EH (cell line): ENCODE measurements at regions not wholly inside any gene's neighbourhood (a gene's known extent, or its start where the extent isn't known, plus 50 kb on each side); places are given as distances from the start of the nearest gene placed in this dataset.

Experiments
- DNase-seq: peaks from one replicate; pipeline ENCODE4 v3.0.0-alpha.2; 2015; ENCODE audit warnings: low read depth

DNA sequence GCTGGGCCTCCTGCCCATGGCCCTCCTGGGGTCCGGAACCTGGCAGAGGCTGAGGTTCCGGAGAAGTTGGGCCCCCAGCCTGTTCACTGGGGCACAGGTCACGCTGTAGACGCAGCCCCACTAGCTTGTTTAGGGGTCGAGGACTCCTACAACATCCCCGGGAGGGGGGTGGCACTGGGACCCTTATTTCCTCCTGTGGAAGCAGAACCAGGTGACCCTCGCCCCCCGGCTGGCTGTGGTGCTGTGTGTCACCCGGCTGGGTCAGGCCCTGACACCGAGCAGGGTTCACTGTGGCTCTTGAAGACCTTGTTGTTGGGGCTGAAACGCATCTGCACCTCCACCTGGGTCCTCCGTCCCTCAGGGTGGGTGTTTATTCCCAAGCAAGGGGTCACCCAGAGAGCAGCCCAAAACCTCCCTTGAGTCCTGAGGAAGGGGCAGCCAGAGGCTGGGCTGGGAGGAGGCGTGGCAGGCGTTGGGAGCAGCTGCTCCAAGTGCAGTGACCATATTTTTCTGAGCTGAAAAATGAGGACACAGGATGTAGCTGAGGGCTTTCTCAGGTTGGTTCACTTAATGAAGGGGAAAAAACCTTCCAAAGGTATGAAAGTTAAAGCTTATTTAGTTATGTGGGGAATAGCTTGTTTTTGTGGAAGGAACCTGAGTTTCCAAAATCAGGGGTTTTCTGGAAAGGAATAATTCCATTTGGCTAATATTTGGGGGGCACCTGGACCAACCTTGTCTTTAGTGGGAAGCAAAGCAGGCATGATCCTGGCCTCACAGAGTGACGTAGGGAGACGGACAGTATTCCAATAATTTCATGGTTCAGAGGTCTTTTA lies 164.7 kb upstream of the IER5L start:
- no peak for DNase-seq

DNA sequence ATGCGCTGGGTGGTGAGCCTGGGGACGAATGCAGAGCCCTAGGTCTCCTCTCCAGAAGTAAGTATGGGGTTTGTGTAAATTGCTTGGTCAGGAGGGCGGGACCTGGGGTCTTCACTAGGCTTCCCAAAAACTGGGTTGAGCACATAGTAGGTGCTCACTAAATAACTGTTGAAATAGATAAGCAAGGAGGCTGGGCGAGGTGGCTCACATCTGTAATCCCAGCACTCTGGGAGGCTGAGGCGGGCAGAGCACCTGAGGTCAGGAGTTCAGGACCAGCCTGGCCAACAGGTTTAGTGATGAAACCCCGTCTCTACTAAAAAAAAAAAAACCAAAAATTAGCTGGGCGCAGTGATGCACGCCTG lies 163.9 kb upstream of the IER5L start:
- DNase-seq, result no peak

DNA sequence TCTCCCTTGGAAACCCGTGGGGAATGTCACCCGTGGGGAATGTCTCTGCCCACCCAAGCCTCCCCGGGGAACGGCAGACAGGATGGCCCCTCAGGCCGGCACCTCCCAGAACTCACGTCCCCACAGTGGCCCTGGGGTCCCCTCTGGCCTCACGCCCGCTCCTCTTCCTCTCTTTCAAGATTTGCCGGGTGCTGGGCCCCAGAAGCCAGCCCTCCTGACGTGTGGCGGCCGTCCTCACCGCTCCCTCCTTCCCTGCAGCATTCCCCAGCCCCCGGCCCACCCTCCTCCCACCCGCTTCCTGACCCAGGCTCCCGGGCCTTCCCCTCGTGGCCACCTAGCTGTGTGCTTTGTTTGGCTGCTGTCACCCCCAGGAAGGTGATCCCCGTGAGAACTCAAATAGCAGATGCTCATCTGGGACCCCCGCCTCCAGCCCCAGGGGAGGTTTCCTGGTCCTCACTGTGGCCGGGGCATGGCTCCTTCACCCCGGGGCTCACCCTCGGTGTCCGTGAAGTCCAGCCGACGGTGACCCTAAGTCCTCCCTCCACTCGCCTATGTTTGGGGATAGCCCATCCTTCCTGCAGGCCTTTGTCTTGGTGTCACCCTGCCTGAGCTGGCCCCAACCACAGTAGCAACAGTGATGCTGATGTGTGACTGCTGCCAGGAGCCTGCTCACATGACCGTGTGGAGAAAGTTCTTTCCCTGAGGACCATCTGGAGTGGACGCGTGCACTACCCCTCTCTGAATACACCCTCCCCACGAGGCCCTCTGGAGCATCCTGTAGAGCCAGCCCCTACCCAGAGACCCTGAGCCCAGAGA lies 163.3 kb upstream of the IER5L start:
- no peak for DNase-seq

DNA sequence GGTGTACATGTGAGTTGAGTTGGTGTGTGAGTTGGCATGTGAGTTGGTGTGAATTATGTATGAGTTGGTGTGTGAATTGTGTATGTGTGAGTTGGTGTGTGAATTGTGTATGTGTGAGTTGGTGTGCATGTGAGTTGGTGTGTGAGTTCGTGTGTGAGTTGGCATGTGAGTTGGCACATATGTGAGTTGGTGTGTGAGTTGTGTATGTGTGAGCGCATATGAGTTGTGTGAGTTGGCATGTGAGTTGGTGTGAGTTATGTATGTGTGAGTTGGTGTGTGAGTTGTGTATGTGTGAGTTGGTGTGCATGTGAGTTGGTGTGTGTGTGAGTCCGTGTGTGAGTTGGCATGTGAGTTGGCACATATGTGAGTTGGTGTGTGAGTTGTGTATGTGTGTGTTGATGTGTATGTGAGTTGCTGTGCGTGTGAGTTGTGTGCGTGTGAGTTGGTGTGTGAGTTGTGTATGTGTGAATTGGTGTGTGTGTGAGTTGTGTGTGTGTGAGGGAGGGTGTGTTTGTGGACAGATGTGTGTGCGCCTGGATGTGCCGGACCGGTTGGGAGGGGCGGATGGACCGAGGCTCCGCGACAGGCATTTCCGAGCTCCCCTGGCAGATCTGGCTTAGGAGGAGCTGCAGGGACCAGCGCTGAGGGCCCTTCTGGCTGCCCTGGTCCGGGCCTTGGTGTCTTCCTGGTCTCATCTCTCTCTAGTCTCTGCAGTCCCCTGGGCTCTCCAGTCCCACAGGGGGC lies 162.5 kb upstream of the IER5L start:
- DNase-seq, result no peak

DNA sequence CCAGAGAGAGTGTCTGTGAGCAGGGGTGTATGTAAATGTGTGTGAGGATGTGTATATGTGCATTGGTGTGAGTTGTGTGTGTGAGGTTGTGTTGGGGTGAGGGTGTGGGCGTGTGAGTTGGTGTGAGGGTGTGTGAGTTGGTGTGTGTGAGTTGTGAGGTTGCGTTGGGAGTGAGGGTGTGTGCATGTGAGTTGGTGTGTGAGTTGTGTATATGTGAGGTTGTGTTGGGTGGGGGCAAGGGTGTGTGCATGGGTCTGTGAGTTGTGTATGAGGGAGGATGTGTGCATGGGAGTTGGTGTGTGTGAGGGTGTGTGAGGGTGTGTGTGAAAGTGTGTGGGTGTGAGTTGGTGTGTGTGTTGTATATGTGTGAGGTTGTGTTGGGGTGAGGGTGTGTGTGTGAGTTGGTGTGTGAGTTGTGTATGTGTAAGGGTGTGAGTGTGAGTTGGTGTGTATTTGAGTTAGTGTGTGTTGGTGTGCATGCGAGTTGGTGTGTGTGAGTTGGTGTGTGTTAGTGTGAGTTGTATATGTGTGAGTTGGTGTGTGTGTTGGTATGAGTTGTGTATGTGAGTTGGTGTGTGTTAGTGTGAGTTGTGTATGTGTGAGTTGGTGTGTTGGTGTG lies 161.6 kb upstream of the IER5L start:
- no peak for DNase-seq

DNA sequence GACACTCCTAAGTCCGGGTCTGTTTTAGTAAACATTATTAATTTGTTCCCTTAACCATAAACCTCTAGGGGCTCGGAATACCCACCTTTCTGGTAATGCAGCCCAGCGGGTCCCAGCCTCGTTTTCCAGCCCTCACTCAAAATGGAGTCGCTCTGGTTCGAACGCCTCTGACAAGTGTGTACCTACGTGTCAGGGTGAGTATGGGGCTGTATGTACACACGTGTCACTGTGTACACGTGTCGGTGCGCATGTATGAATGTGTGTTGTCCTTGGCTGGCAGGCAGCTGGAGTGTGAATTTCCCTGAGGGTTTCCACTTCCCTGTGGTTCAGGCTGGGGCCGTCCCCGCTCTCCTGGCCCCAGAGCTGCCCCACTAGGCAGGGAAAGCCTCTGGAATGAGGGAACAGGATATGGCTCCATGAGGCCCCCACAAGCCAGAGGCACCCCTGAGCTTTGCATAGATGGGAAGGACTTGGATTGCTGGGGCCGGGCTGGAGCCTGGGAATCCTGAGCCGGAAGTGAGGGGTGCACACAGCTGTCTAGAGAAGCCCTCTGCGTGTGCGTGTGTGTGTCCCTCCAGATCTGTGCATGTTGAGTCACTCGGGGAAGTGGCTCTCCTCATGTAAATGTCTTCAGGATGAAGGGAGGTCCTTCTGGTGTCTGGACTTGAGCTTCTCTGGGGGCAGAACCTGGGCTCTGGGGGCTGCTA lies 160.8 kb upstream of the IER5L start:
- DNase-seq, result peak; percentile 81

DNA sequence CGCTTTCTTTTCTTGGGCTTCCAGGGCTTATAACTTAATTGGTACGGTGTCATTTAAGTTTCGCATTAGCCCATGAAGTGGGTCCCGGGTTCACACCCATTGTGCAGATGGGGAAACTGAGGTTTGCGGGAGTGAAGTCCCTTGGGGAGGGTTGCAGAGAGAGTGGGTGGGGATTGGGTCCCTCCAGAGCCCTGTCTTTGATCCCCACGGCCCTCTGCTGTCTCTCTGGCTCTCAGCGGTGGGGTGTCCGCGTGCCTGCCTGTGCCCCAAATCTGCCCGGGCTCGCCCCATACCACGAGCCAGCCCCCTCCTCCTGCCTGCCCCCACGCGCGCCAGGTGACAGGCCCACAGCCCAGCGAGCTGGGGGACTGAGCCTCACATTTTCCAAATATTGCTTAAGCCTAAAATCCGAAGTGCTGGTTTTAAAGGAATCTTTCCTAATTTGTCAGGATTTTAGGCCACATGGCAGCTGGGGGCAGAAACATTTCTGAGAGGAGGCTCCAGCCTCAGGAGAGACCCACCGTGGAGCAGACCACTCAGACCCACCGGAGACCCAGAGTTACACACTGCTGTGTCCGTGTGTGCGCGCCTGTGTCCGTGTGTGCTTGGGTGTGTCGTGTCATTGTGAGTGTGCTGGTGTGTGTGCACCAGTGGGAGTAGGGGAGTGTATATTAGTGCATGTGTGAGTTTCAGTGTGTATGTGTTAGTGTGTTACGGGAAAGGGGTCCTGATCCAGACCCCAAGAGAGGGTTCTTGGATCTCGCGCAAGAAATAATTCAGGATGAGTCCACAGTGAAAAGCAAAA lies 159.5 kb upstream of the IER5L start:
- no peak for DNase-seq

DNA sequence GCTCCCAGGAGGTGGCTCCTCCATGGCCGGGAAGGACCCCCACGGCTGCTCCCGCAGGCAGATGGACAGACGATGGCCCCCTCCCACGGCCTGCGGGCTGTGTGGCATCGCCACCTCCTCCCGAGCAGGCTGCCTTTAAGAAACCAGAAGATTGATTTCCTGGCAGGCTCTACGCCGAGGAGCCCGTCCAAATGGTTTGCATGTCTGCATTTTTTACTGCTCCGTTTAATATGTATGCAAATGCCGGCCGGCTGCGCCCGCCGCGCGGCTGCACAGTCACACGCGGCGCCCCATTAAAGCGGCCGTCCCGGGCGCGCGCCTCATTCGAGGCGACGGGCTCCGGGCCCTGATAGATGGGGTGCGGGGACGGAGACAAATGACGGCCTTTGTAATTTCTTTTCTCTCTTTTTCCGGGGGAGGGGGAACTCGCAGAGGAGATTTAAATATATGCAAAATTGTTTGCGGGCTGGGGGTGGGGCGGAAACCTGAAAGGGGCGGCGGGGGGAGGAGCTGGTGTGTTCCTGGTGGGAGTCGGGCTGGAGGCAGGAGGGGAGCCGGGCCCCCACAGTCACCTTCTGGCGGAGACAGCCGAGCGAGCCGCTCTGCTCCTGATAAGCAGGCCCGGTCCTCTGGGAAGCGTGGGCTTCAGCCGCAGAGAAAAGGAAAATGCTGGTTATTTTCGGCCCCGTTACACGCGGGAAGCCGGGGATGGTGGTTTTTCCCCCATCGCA lies 158.7 kb upstream of the IER5L start:
- DNase-seq, result peak; percentile 83

DNA sequence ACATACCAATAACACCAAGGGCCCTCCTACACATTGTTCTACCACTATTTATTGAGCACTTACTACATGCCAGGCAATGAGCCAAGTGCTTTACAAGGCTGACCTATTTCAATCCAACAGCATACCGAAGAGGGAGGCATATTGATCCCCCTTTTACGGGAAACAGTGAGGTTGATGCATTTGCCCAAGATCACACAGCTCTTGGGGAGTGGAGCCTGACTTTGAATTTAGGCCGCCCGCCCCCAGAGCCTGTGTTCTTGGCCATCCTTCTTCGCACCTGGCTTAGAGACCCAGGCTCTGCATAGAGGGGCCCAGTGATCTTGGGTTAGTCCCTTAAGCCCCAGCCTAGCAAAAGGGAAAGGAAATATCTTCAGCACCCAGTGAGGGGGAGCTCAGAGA lies 158.1 kb upstream of the IER5L start:
- DNase-seq, result peak; percentile 70

DNA sequence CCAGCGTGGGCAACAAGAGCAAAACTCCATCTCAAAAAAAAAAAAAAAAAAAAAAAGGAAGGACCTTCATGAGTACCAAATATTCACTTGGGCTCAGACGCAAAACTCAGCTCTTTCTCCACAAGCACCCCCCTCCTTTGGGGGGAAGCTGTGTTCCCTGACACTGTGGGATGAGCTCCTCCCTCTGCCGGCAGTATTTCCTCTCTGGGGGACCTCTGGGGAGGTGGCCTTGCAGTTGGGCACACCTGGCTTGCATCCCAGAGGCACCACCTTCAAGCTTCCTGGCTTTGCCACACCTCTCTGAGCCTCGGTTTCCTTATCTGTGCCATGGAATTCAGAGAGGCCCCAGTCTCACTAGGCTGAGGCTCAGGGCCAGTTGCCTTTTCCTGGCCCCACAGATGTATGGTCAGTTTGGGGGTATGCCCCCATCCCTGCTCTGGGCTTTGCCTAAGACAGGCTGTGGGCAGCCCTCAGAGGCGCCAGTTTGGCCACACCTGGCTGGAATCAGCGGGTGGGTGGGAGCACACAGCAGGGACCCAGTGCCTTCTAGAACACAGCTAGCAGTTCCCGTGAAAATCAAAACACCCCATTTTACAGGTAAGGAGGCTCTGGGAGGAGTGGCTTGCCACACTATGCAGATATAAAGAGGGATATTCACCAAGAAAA lies 157.5 kb upstream of the IER5L start:
- no peak for DNase-seq

DNA sequence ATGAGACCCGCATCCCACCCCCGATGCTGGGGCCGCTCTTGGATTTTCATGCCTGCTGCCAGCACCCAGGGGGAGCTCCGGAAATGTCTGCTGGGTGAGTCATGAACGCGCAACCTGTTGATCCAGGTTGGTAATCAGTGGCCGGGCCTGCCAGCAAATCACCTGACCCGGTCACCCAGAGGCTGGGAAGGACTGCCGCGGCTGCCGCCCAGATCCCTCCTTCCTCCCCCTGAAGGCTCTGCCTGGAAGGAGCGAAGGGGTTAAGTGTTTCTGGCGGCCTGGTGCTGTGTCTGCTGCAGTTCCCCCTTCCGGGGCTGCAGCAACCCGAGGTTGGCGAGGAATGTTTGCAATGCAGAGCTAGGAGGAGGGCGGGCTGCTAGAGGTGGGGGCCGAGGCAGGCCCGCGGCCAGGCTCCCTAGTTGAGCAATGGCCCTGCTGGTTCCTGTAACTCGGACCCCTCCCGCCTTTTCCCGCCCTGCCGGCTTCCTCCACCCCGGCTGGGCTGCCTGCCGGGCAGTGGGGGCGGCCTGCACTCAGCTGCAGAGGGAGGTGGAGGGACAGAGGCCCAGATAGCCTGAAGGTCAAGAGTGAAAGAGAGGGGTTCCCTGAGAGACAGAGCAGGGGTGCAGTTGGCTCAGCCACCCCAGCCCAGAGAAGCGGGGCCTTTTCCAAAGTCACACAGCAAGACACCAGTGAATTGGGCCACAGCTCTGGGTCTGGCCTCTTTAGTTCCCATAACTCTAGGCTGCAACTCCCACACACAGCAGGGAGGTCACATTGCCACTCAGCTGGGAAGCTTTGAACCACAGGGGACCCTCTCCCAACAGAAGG lies 156.3 kb upstream of the IER5L start:
- DNase-seq, result peak; percentile 97

DNA sequence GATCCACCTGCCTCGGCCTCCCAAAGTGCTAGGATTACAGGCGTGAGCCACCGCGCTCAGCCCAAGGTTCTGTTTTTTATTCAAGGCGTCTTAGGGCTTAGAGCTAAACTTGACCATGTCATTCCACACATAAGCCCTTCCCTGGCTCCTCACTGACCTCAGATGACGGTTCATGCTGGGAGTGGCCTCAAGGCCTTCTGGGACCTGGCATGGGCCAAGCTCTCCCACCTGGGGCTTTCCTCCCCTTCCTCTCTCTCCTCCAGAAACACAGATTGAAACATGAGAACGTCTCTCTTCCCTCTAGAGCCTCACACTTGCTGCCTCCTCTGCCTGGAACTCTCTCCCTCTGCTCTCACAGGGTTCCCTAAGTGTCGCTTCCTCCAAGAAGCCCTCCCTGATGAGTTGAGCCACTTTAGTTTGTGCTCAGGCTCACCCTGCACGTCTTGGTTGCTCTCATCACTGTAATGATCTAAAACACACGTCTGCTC lies 155.6 kb upstream of the IER5L start:
- no peak for DNase-seq

DNA sequence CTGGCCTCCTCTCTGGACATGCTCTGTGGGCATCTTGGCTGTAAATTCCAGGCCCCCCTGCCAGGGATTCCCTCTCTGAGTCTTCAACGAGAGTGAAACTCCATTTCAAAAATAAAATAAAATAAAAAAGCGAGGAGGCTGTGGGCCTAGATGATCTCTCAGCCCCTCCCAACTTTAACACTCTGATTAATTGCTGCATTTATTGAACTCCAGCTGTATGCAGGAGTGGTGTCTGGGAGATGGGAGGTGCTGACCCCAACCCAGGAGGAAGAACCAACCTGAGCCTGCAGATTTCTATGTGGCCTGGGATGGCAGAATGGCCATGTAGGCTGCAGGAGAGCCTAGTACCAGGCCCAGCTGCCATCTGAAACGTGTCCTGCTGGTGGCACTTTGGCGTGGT lies 154.5 kb upstream of the IER5L start:
- no peak for DNase-seq

DNA sequence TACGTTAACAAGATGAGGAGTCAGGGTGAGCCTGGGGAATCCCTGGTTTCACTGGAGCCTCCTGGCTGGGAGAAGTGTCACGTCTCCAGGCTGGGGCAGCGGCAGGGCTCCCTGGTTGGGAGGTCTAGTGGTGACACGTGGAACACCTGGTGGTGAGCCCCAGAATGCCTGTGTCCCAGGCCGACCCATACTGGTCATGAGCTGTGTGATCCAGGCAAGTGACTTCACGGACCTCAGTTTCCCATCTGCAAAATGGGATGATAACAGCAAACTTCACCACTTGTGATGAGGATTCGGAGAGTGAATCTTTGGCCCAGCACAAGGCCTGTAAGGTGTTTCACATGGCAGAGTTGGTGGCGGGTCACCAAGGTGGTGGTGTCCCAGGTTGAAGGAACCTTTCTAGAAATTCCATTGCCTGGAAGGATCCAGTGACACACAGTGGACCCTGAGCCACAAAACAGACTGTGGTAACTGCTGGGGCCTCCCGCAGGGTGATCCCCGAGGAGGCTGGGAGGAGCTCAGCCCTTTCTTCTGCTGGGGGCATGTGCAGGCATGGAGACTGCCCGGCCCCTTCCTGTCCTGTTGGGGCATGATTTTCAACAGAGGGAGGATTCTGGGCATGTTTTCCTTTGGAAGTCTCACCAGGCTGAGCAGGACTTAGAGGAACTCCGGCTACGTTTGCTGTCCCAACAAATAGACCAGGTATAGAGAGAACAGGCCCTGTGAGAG lies 153.9 kb upstream of the IER5L start:
- no peak for DNase-seq

DNA sequence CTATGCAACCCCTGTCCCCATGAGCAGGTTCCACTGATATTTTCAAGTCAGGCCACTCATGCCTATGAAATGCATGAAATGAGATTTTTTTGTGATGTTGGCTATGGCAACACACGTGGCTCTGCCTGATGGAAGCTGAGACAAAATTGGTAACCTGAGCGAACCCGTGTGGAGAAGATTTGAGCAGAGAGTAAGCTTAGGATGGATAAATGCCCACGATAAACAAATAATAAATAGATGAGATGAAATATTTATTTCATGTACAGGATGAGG lies 153.4 kb upstream of the IER5L start:
- DNase-seq, result no peak

DNA sequence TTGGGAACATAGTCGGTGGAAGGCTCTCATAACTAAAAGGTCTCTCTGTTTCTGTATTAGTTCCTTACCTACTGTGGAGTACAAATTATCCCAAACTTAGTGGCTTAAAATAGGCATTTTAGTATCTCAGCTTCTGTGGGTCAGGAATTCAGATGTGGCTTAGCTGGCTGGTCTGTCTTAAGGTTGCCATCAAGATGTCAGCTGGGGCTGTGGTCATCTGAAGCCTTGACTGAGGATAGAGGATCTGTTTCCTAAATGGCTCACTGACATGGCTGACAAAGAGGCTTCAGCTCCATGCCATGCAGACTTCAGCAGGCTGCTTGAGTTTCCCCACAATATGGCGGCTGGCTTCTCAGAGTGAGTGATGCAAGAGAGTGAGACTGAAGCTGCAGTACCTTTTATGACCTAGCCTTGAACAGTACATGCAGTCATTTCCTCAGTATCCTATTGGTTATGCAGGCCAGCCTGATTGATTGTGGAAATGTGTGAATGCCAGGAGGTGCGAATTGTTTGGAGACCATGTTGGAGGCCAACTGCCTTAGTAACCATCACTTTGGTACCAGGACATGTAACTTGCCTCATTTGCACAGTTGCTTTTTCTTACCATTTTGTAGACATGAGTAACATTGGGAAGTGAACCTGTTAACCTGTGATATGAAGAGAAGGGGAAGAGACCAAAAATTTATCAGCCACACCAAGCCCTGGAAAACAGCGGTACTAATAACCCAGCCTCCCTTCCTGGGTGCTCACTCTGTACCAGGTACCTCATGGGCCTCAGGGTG lies 152.8 kb upstream of the IER5L start:
- DNase-seq, result no peak

DNA sequence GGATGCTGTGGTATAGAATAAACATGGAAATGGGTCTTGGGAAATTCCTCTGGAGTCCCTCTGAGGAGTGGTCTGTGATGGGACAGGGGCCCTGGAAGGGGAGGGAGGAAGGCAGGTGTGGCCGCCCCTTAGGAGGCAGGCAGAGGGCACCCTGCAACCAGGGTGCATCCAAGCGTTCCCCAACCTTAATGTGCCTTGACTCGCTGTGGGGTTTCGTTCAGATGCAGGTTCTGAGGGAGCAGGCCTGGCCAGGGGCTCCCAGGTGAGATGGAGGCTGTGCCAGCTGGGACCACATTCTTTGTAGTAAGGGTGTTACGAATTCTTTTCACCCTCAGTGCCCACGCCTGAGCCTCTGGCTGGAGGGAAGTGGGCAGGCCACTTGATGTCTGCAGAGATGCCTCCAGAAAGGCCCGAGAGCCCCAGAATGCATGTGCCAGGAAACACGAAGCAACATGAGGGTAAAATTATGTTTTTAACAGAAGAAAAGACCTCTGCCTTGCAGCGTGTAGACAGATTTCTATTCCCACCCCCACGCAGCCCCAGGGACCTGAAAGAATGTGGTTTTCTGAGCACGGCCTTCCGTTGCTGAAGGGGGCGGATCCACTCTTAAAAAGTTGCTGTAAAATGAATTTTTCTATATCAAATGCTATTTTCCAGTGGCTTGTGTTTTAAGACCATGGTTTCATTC lies 150.4 kb upstream of the IER5L start:
- DNase-seq, result no peak
